A549 (cell line): ENCODE measurements at regions not wholly inside any gene's neighbourhood (a gene's known extent, or its start where the extent isn't known, plus 50 kb on each side); places are given as distances from the start of the nearest gene placed in this dataset.
"Not testable (repeated sequence)": the region's sequence is repeated elsewhere in the genome, so short reads cannot be mapped to it uniquely, and the experiment has no call there.

Experiments used
- ATAC-seq, 2 experiments: fragments of 200-7000 bp in 1 of 2; fragments of >200 bp in 1 of 2; cut with Nextera tagmentation in 1 of 2; cut with Tn5 transposase in 1 of 2; 3 replicates each; pipeline versions ENCODE4 v1.8.0 to v1.9.1; 2018 to 2020; ENCODE audit warnings: mild to moderate bottlenecking in 1 of 2, moderate library complexity in 1 of 2
- CTCF ChIA-PET: fragments of 300-600 bp; sonication (Branson Sonifier 250); formaldehyde crosslinking; extraction: SDS; loops from one replicate; lab custom pipeline; 2021; ENCODE audit warnings: antibody characterized with exemption, inconsistent platforms; lab: Yijun Ruan, JAX
- POLR2A ChIA-PET: fragments of 350-600 bp; formaldehyde crosslinking; extraction: SDS; loops from one replicate; lab custom pipeline; 2021; ENCODE audit warnings: antibody characterized with exemption, inconsistent platforms; lab: Yijun Ruan, JAX
- DNase-seq, 2 experiments: peaks; one replicate each; pipeline versions ENCODE4 v3.0.0 to v3.0.0-alpha.2; 2011 to 2016; ENCODE audit warnings: low read depth in 1 of 2, low spot score in 1 of 2
- FAIRE-seq: peaks from 2 replicates; lab custom pipeline; 2011; peaks lifted over from hg19 to GRCh38; lab: Jason Lieb, UNC
- H3K27ac ChIP-seq, 2 experiments: fragments of >200 bp; sonication (Bioruptor Twin); formaldehyde crosslinking; 3 replicates each; pipeline ENCODE4 v1.5.1; 2016 to 2017
- H3K4me1 ChIP-seq: fragments of >200 bp; sonication (Bioruptor Twin); formaldehyde crosslinking; 3 replicates; pipeline ENCODE4 v1.6.1; 2016
- H3K4me2 ChIP-seq: fragments of >200 bp; sonication (Bioruptor Twin); formaldehyde crosslinking; 3 replicates; pipeline ENCODE4 v1.6.1; 2016
- H3K4me3 ChIP-seq: fragments of >200 bp; sonication (Bioruptor Twin); formaldehyde crosslinking; 3 replicates; pipeline ENCODE4 v1.5.1; 2016
- H3K9me3 ChIP-seq: fragments of >200 bp; sonication (Bioruptor Twin); formaldehyde crosslinking; 3 replicates; pipeline ENCODE4 v1.6.1; 2016
- CBX8 ChIP-seq: fragments of 200-600 bp; sonication (generic); IDR thresholded peaks from 2 replicates; pipeline ENCODE4 v1.6.1; 2016
- CHD4 ChIP-seq: fragments of 200-600 bp; sonication (generic); IDR thresholded peaks from 2 replicates; pipeline ENCODE4 v1.6.1; 2016; ENCODE audit warnings: antibody characterized with exemption, mild to moderate bottlenecking, borderline replicate concordance
- E2F6 ChIP-seq: IDR thresholded peaks from 2 replicates; pipeline ENCODE4 v1.6.1; 2012; ENCODE audit warnings: low read depth, borderline replicate concordance
- EP300 ChIP-seq, 2 experiments: fragments of >200 bp; sonication (Bioruptor Twin); formaldehyde crosslinking; IDR thresholded peaks; 2 replicates in 1 of 2; 3 replicates in 1 of 2; pipeline ENCODE4 v1.6.1; 2016 to 2017
- FOSL2 ChIP-seq, 2 experiments: fragments of 450-650 bp in 1 of 2; fragments of >200 bp in 1 of 2; sonication (Bioruptor Twin) in 1 of 2; formaldehyde crosslinking; IDR thresholded peaks; 2 replicates each; pipeline versions ENCODE4 v1.5.0 to v1.6.1; 2016 to 2020; ENCODE audit warnings: mild to moderate bottlenecking in 1 of 2, moderate library complexity in 1 of 2
- HES2 ChIP-seq: fragments of >200 bp; sonication (Bioruptor Twin); formaldehyde crosslinking; IDR thresholded peaks from 2 replicates; pipeline ENCODE4 v1.6.1; 2016
- HEYL ChIP-seq: fragments of 250-450 bp; sonication (Bioruptor Pico); IDR thresholded peaks from 2 replicates; pipeline ENCODE4 v1.8.0; 2021; ENCODE audit warnings: mild to moderate bottlenecking, moderate library complexity
- HMGXB4 ChIP-seq: fragments of 250-450 bp; sonication (Bioruptor Pico); IDR thresholded peaks from 2 replicates; pipeline ENCODE4 v1.5.0; 2021; ENCODE audit warnings: mild to moderate bottlenecking, moderate library complexity, borderline replicate concordance
- HOXA7 ChIP-seq: fragments of 250-450 bp; sonication (Bioruptor Pico); IDR thresholded peaks from 2 replicates; pipeline ENCODE4 v1.5.0; 2020; ENCODE audit warnings: mild to moderate bottlenecking, moderate library complexity
- JUN ChIP-seq, 2 experiments: fragments of >200 bp; sonication (Bioruptor Twin); formaldehyde crosslinking; IDR thresholded peaks; 2 replicates in 1 of 2; 3 replicates in 1 of 2; pipeline ENCODE4 v1.6.1; 2016 to 2017
- KDM1A ChIP-seq: fragments of 200-600 bp; sonication (generic); IDR thresholded peaks from 2 replicates; pipeline ENCODE4 v1.6.1; 2016; ENCODE audit warnings: low read depth, mild to moderate bottlenecking
- MAZ ChIP-seq: fragments of 150-350 bp; IDR thresholded peaks from 2 replicates; pipeline ENCODE4 v1.6.1; 2014; ENCODE audit warnings: antibody characterized with exemption, low read depth, low read length, borderline replicate concordance
- NFE2L2 ChIP-seq: fragments of 150-350 bp; conservative IDR thresholded peaks from 2 replicates; pipeline ENCODE4 v1.6.1; 2014; ENCODE audit warnings: low read length
- PBX3 ChIP-seq: IDR thresholded peaks from 2 replicates; pipeline ENCODE4 v1.6.1; 2012
- RAD21 ChIP-seq, 2 experiments: fragments of >200 bp in 1 of 2; sonication (Bioruptor Twin) in 1 of 2; formaldehyde crosslinking in 1 of 2; IDR thresholded peaks in 1 of 2; conservative IDR thresholded peaks in 1 of 2; 2 replicates in 1 of 2; 3 replicates in 1 of 2; pipeline ENCODE4 v1.6.1; 2012 to 2018; ENCODE audit warnings: inconsistent platforms in 1 of 2
- RCOR1 ChIP-seq: fragments of 150-350 bp; IDR thresholded peaks from 2 replicates; pipeline ENCODE4 v1.6.1; 2014; ENCODE audit warnings: antibody characterized with exemption, low read length, low read depth
- REST ChIP-seq: fragments of 200-600 bp; sonication (generic); IDR thresholded peaks from 2 replicates; pipeline ENCODE4 v1.6.1; 2016; ENCODE audit warnings: antibody characterized with exemption, mild to moderate bottlenecking, moderate library complexity
- RFX5 ChIP-seq: fragments of 450-650 bp; IDR thresholded peaks from 2 replicates; pipeline ENCODE4 v1.7.1; 2014; ENCODE audit warnings: antibody characterized with exemption, mild to moderate bottlenecking, moderate library complexity
- SMC3 ChIP-seq: fragments of >200 bp; sonication (Bioruptor Twin); formaldehyde crosslinking; IDR thresholded peaks from 3 replicates; pipeline ENCODE4 v1.6.1; 2018; ENCODE audit warnings: inconsistent platforms
- SREBF2 ChIP-seq: fragments of 450-650 bp; IDR thresholded peaks from 2 replicates; pipeline ENCODE4 v1.6.1; 2014; ENCODE audit warnings: mild to moderate bottlenecking, moderate library complexity
- TFCP2L1 ChIP-seq: fragments of 250-450 bp; sonication (Bioruptor Pico); IDR thresholded peaks from 2 replicates; pipeline ENCODE4 v1.5.0; 2021; ENCODE audit warnings: mild to moderate bottlenecking
- TP53 ChIP-seq: fragments of 250-450 bp; sonication (Bioruptor Pico); IDR thresholded peaks from 2 replicates; pipeline ENCODE4 v1.5.0; 2021; ENCODE audit warnings: mild to moderate bottlenecking, moderate library complexity
- ZC3H11A ChIP-seq: fragments of 450-650 bp; IDR thresholded peaks from 2 replicates; pipeline ENCODE4 v1.6.1; 2014; ENCODE audit warnings: antibody characterized with exemption, mild to moderate bottlenecking
- ZSCAN20 ChIP-seq: fragments of 250-450 bp; sonication (Bioruptor Pico); IDR thresholded peaks from 2 replicates; pipeline ENCODE4 v1.8.0; 2022; ENCODE audit warnings: mild to moderate bottlenecking, moderate library complexity
- WGBS: methylation state at CpG from one replicate; pipeline ENCODE4 v1.1.6; 2017; ENCODE audit errors: missing lambda C conversion rate; 5-methylcytosine and 5-hydroxymethylcytosine counted together
- TF ChIP-seq, protein P1 (sequence below): fragments of >200 bp; sonication (Bioruptor Twin); formaldehyde crosslinking; IDR thresholded peaks from 3 replicates; pipeline ENCODE4 v1.6.1; 2016

GRCh38 chr11:121866754-121867153, 249.3 kb downstream of the BLID start (continued):
- TF ChIP-seq SREBF2 (no peak), RAD21 (conservative IDR thresholded peaks at IDR 0.05 in 1 of 2, IDR thresholded peaks at IDR 0.05 in 1 of 2) (no peak), CBX8 (no peak), JUN (IDR thresholded peaks at IDR 0.05) (no peak), SMC3 (no peak), ZC3H11A (no peak), HMGXB4 (no peak), CHD4 (no peak), FOSL2 (IDR thresholded peaks at IDR 0.05) (no peak), FOSL2 (CRISPR knock-in tag; IDR thresholded peaks at IDR 0.05) (no peak), E2F6 (no peak)

DNA sequence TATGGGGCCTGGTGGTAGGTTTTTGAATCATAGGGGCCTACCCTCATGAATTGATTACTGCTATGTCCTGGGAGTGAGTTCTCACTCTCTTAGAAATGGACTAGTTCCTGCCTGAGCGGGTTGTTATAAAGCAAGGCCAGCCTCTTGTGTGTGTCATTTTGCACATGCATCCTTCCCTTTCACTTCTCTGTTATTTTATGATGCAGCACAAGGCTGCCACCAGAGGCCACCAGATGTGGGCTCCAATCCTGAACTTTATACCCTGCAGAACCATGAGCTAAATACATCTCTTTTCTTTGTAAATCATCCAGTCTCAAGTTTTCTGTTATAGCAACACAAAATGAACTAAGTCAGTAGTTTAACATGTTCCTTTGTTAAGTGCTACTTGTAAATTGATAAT, 251.4 kb downstream of the BLID start:
- Histone ChIP-seq H3K4me2 (no peak overlapping the region), H3K4me3 (no peak overlapping the region), H3K27ac (no peak overlapping the region), H3K4me1 (no peaks in the 10 kb centered on the region)
- FAIRE-seq = no peak
- 12% methylated on average over 1 of the region's 1 CpG for WGBS
- no peak for TF ChIP-seq EP300 (IDR thresholded peaks at IDR 0.05)
- TF ChIP-seq NFE2L2 = no peak
- no peak for TF ChIP-seq RFX5
- TF ChIP-seq PBX3 = no peak
- TF ChIP-seq, protein P1, sequence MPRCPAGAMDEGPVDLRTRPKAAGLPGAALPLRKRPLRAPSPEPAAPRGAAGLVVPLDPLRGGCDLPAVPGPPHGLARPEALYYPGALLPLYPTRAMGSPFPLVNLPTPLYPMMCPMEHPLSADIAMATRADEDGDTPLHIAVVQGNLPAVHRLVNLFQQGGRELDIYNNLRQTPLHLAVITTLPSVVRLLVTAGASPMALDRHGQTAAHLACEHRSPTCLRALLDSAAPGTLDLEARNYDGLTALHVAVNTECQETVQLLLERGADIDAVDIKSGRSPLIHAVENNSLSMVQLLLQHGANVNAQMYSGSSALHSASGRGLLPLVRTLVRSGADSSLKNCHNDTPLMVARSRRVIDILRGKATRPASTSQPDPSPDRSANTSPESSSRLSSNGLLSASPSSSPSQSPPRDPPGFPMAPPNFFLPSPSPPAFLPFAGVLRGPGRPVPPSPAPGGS = no peak
- TF ChIP-seq REST = no peak
- no peak for TF ChIP-seq HOXA7 (CRISPR knock-in tag)
- TF ChIP-seq, all 56 proteins: peak for 0
- H3K9me3 ChIP-seq = no peaks in the 10 kb centered on the region
- DNase-seq (no peak), ATAC-seq (no peak)
- ChIA-PET CTCF (no interaction called here), POLR2A (no interaction called here)

DNA sequence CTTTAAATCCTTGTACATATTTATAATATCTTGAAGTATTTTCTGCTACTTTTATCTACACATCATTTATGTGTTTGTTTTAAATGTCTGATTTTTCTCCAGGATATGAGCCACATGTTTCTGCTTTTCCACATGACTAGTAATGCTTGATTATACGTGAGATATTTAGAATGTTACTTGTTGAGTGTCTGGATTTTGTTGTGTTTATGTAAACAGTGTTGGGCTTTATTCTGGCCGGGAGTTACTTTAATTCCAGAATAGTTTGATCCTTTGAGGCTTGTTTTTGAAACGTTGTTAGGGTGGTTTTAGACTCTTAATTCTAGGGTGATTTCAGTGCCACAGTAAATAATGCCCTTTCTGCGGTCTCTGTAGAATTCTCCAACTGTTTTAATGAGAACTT, 252.9 kb downstream of the BLID start:
- ATAC-seq = no peak

DNA sequence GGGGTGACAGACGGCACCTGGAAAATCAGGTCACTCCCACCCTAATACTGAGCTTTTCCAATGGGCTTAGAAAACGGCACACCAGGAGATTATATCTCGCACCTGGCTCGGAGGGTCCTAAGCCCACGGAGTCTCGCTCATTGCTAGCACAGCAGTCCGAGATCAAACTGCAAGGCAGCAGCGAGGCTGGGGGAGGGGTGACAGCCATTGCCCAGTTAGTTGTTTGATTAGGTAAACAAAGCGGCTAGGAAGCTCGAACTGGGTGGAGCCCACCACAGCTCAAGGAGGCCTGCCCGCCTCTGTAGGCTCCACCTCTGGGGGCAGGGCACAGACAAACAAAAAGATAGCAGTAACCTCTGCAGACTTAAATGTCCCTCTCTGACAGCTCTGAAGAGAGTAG, 260.9 kb downstream of the BLID start:
- FAIRE-seq, H3K27ac ChIP-seq, H3K4me3 ChIP-seq, POLR2A ChIA-PET, H3K9me3 ChIP-seq, ATAC-seq, H3K4me1 ChIP-seq, H3K4me2 ChIP-seq, DNase-seq, CTCF ChIA-PET: not testable (repeated sequence)
- WGBS = 29% methylated on average over 8 of the region's 11 CpGs

More for the DNA sequence above, 252.9 kb downstream of the BLID start:
- no peak for FAIRE-seq
- H3K27ac ChIP-seq = no peak overlapping the region
- no peak overlapping the region for H3K4me2 ChIP-seq
- TF ChIP-seq CHD4 (no peak), CBX8 (no peak), RCOR1 (no peak), HEYL (CRISPR knock-in tag) (no peak), ZSCAN20 (CRISPR knock-in tag) (no peak), KDM1A (no peak), MAZ (no peak), TFCP2L1 (no peak), HES2 (no peak), TP53 (no peak)
- TF ChIP-seq, protein P1 = no peak
- no peak for DNase-seq
- WGBS = 2% methylated on average over 4 of the region's 4 CpGs
- no peaks in the 10 kb centered on the region for H3K4me1 ChIP-seq
- ChIA-PET CTCF (no interaction called here), POLR2A (no interaction called here)
- H3K4me3 ChIP-seq = no peak overlapping the region
- H3K9me3 ChIP-seq = no peaks in the 10 kb centered on the region
